C4-2B (cell line): ENCODE measurements at regions not wholly inside any gene's neighbourhood (a gene's known extent, or its start where the extent isn't known, plus 50 kb on each side); places are given as distances from the start of the nearest gene placed in this dataset.

Experiments
- CTCF ChIP-seq: fragments of 450-650 bp; conservative IDR thresholded peaks from 2 replicates; pipeline ENCODE4 v1.5.1; 2017; ENCODE audit warnings: mild to moderate bottlenecking
- ZFX ChIP-seq: fragments of 450-650 bp; IDR thresholded peaks from 2 replicates; pipeline ENCODE4 v1.6.1; 2017

GRCh38 chr7:119681336-119681735, 591.6 kb upstream of the KCND2 start:
- TF ChIP-seq CTCF = no peak
- TF ChIP-seq ZFX = no peak
